Endothelial cell (in vitro differentiated cells): ENCODE measurements at regions not wholly inside any gene's neighbourhood (a gene's known extent, or its start where the extent isn't known, plus 50 kb on each side); places are given as distances from the start of the nearest gene placed in this dataset.

Experiments
- DNase-seq: peaks from one replicate; pipeline ENCODE4 v3.0.0; 2021; ENCODE audit warnings: low spot score
- H3K27ac Mint-ChIP-seq: one replicate; pipeline ENCODE4 v1.8.0; 2021; ENCODE audit warnings: mixed read lengths, inconsistent platforms; ENCODE audit not compliant: unreplicated experiment
- H3K27me3 Mint-ChIP-seq: one replicate; pipeline ENCODE4 v1.8.0; 2021; ENCODE audit warnings: mild to moderate bottlenecking, moderate library complexity, mixed read lengths, inconsistent platforms; ENCODE audit not compliant: unreplicated experiment
- H3K36me3 Mint-ChIP-seq: one replicate; pipeline ENCODE4 v1.8.0; 2021; ENCODE audit warnings: mild to moderate bottlenecking, low read depth, mixed read lengths, inconsistent platforms; ENCODE audit not compliant: unreplicated experiment
- H3K4me1 Mint-ChIP-seq: one replicate; pipeline ENCODE4 v1.8.0; 2021; ENCODE audit warnings: mild to moderate bottlenecking, mixed read lengths, inconsistent platforms; ENCODE audit not compliant: unreplicated experiment
- H3K4me3 Mint-ChIP-seq: one replicate; pipeline ENCODE4 v1.8.0; 2021; ENCODE audit warnings: mild to moderate bottlenecking, mixed read lengths, inconsistent platforms; ENCODE audit not compliant: unreplicated experiment
- H3K9me3 Mint-ChIP-seq: one replicate; pipeline ENCODE4 v1.8.0; 2021; ENCODE audit warnings: mixed read lengths, inconsistent platforms; ENCODE audit not compliant: unreplicated experiment
- CTCF ChIP-seq: fragments of 200-600 bp; sonication (generic); IDR thresholded peaks from one replicate; pipeline ENCODE4 v1.5.0; 2021; ENCODE audit warnings: antibody characterized with exemption; ENCODE audit not compliant: unreplicated experiment

- peaks cover 4% of the 10 kb centered on the region for H3K36me3 Mint-ChIP-seq
- H3K9me3 Mint-ChIP-seq, result no peaks in the 10 kb centered on the region
- no peak overlapping the region for H3K4me3 Mint-ChIP-seq
- no peak overlapping the region for H3K27ac Mint-ChIP-seq
- H3K4me1 Mint-ChIP-seq, result no peaks in the 10 kb centered on the region
- peaks cover 2% of the 10 kb centered on the region for H3K27me3 Mint-ChIP-seq
- no peak for TF ChIP-seq CTCF
- DNase-seq, result no peak
These were observed 112.6 kb downstream of the CDH26 start for GRCh38 chr20:60070791-60071190.

GRCh38 chr20:60071965-60072364, 113.7 kb downstream of the CDH26 start:
- H3K4me3 Mint-ChIP-seq, result no peak overlapping the region
- TF ChIP-seq CTCF, result no peak
- H3K9me3 Mint-ChIP-seq, result no peaks in the 10 kb centered on the region
- no peaks in the 10 kb centered on the region for H3K36me3 Mint-ChIP-seq
- DNase-seq, result no peak
- H3K4me1 Mint-ChIP-seq, result no peaks in the 10 kb centered on the region
- peaks cover 4% of the 10 kb centered on the region for H3K27me3 Mint-ChIP-seq
- no peak overlapping the region for H3K27ac Mint-ChIP-seq

GRCh38 chr20:60073086-60073485, 114.9 kb downstream of the CDH26 start:
- no peak overlapping the region for H3K27ac Mint-ChIP-seq
- no peak overlapping the region for H3K4me3 Mint-ChIP-seq
- no peaks in the 10 kb centered on the region for H3K9me3 Mint-ChIP-seq
- no peak for TF ChIP-seq CTCF
- no peaks in the 10 kb centered on the region for H3K36me3 Mint-ChIP-seq
- H3K27me3 Mint-ChIP-seq, result peaks cover 4% of the 10 kb centered on the region
- no peaks in the 10 kb centered on the region for H3K4me1 Mint-ChIP-seq
- no peak for DNase-seq

- DNase-seq, result no peak
- no peak overlapping the region for H3K4me3 Mint-ChIP-seq
- H3K9me3 Mint-ChIP-seq, result no peaks in the 10 kb centered on the region
- H3K27ac Mint-ChIP-seq, result no peak overlapping the region
- H3K27me3 Mint-ChIP-seq, result peaks cover 4% of the 10 kb centered on the region
- no peaks in the 10 kb centered on the region for H3K4me1 Mint-ChIP-seq
- no peak for TF ChIP-seq CTCF
- H3K36me3 Mint-ChIP-seq, result no peaks in the 10 kb centered on the region
These were observed 115.3 kb downstream of the CDH26 start for GRCh38 chr20:60073504-60073903.

GRCh38 chr20:60074276-60074675, 116.1 kb downstream of the CDH26 start:
- no peak for DNase-seq
- Mint-ChIP-seq H3K27ac (no peak overlapping the region), H3K4me1 (no peaks in the 10 kb centered on the region), H3K4me3 (no peak overlapping the region), H3K27me3 (peaks cover 6% of the 10 kb centered on the region), H3K9me3 (no peaks in the 10 kb centered on the region), H3K36me3 (no peaks in the 10 kb centered on the region)
- TF ChIP-seq CTCF, result no peak
